Heart right ventricle (tissue), 16 donors: ENCODE measurements at regions not wholly inside any gene's neighbourhood (a gene's known extent, or its start where the extent isn't known, plus 50 kb on each side); places are given as distances from the start of the nearest gene placed in this dataset.
A peak's percentile ranks its signal among the peaks of the same experiment; 100 is the strongest.

Experiments used
- ATAC-seq, 8 donors: fragments of 200-7000 bp; cut with Tn5 transposase; one replicate each; pipeline ENCODE4 v1.9.1; 2020; ENCODE audit warnings: mild to moderate bottlenecking in 8 of 8, moderate library complexity in 8 of 8, moderate number of reproducible peaks in 1 of 8
- DNase-seq, 2 donors: peaks; one replicate each; pipeline ENCODE4 v3.0.0-alpha.2; 2020
- H3K27ac ChIP-seq, 10 donors: fragments of 200-600 bp; sonication (generic) in 2 of 10; one replicate each; pipeline versions ENCODE4 v1.5.0 to v1.8.0; 2020 to 2022; ENCODE audit warnings: mild to moderate bottlenecking in 3 of 10
- H3K27me3 ChIP-seq, 7 donors: fragments of 200-600 bp; one replicate each; pipeline ENCODE4 v1.8.0; 2021 to 2022; ENCODE audit warnings: mild to moderate bottlenecking in 2 of 7
- H3K36me3 ChIP-seq, 9 donors: fragments of 200-600 bp; sonication (generic) in 1 of 9; one replicate each; pipeline versions ENCODE4 v1.5.0 to v1.8.0; 2020 to 2022; ENCODE audit warnings: mild to moderate bottlenecking in 2 of 9
- H3K4me1 ChIP-seq, 9 donors: fragments of 200-600 bp; sonication (generic) in 1 of 9; one replicate each; pipeline versions ENCODE4 v1.5.0 to v1.8.0; 2020 to 2022; ENCODE audit warnings: mild to moderate bottlenecking in 4 of 9
- H3K4me3 ChIP-seq, 10 donors: fragments of 200-600 bp; sonication (generic) in 2 of 10; one replicate each; pipeline versions ENCODE4 v1.5.0 to v1.8.0; 2020 to 2022; ENCODE audit warnings: mild to moderate bottlenecking in 7 of 10, moderate library complexity in 2 of 10
- H3K9me3 ChIP-seq, 11 donors: fragments of 200-600 bp in 10 of 11; sonication (generic) in 2 of 11; one replicate each; pipeline versions ENCODE4 v1.5.0 to v1.8.0; 2013 to 2022; ENCODE audit warnings: mild to moderate bottlenecking in 2 of 11, control low read depth in 1 of 11, moderate library complexity in 1 of 11
- WGBS, 2 donors: extraction: QIAGEN DNeasy Blood & Tissue Kit; methylation state at CpG; one replicate each; pipeline ENCODE4 v1.1.7; 2013; ENCODE audit warnings: inconsistent platforms in 1 of 2; 5-methylcytosine and 5-hydroxymethylcytosine counted together
- intact Hi-C, 10 donors: fragments of 100-400 bp; cut with DNase I; formaldehyde crosslinking; loops; one replicate each; pipeline versions ENCODE4 v1.11.1 to v1.14.2; 2022
- TF ChIP-seq, protein P1 (sequence below), 9 donors: fragments of 200-600 bp; sonication (generic) in 2 of 9; IDR thresholded peaks; one replicate each; pipeline versions ENCODE4 v1.5.0 to v1.8.0; 2021 to 2022; ENCODE audit warnings: antibody characterized with exemption in 9 of 9, mild to moderate bottlenecking in 5 of 9, moderate library complexity in 1 of 9
- donor health status: Arrhythmogenic right ventricular cardiomyopathy.
- donor health status: ischemic (EF 13 %, LVEDD 7.1; RV severe dilation, severe dysfunction).
- donor health status: healthy with polysubstance abuse.
- donor health status: DM: no; HTN: yes; CAD: no.
- donor health status: DM: no; HTN: no; CAD: no.
- donor health status: ischemic (EF 25% LVEDD 6.9; RV normal size, moderate dysfunction).
- donor health status: ischemic (EF 25% LVEDD 5.7; RV mildly dilated, moderate dysfunction).
- donor health status: healthy.
- donor health status: DM: yes; HTN: yes; CAD: no.
- donor health status: Ischemic cardiomyopathy.
- donor health status: ischemic (EF 35%, LVEDD 5.7; RV mildly dilated, moderate dysfunction).
- donor health status: nonischemic (EF 11% LVEDD 7.7; RV severe dilation, severe dysfunction).
- donor health status: DM: yes; HTN: yes; CAD: no.
- donor health status: PGD.
- donor health status: ischemic (EF 29% LVEDD 5.4; RV normal size, mild dysfunction).
- donor health status: nonischemic (EF 23%, LVEDD 6.1; RV moderate dilation, normal function).

- H3K27ac ChIP-seq, result no peak overlapping the region
- H3K4me3 ChIP-seq, result no peak overlapping the region
- WGBS, 2 donors, result 80 to 86% methylated on average over 3 of the region's 3 CpGs
- TF ChIP-seq, protein P1, sequence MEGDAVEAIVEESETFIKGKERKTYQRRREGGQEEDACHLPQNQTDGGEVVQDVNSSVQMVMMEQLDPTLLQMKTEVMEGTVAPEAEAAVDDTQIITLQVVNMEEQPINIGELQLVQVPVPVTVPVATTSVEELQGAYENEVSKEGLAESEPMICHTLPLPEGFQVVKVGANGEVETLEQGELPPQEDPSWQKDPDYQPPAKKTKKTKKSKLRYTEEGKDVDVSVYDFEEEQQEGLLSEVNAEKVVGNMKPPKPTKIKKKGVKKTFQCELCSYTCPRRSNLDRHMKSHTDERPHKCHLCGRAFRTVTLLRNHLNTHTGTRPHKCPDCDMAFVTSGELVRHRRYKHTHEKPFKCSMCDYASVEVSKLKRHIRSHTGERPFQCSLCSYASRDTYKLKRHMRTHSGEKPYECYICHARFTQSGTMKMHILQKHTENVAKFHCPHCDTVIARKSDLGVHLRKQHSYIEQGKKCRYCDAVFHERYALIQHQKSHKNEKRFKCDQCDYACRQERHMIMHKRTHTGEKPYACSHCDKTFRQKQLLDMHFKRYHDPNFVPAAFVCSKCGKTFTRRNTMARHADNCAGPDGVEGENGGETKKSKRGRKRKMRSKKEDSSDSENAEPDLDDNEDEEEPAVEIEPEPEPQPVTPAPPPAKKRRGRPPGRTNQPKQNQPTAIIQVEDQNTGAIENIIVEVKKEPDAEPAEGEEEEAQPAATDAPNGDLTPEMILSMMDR (IDR thresholded peaks at IDR 0.05), result no peak
- H3K36me3 ChIP-seq, result no peaks in the 10 kb centered on the region
- no peaks in the 10 kb centered on the region for H3K4me1 ChIP-seq
- ATAC-seq, result no peak
- no peaks in the 10 kb centered on the region for H3K27me3 ChIP-seq
- intact Hi-C loops, result loop anchor here in 1 of 10 donors (10.0 kb wide), 1 partner anchor 60 kb away; no protein-coding TSS in a partner anchor
- peaks cover 0 to 6% (median 0%) of the 10 kb centered on the region in 11 donors for H3K9me3 ChIP-seq
- no peak for DNase-seq
Measured at GRCh38 chr3:105944721-105945120, 75.9 kb upstream of the CBLB start.

DNA sequence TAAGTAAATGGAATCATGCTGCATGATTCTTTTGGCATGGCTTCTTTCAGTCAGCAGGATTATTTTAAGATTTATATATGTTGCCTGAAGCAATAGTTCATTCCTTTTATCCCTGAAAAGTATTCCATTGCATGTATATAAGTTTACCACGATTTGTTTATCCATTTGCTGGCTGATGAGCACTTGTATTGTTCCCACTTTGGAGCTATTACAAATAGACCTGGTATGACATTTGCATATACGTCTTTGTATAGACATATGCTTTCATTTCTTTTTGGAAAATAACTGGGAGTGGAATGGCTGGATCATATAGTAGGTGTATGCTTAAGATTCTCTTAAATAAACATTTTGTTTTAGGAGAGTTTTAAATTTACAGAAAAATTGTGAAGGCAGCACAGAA lies 79.3 kb upstream of the CBLB start:
- Histone ChIP-seq H3K4me1 (peaks cover 0 to 9% (median 0%) of the 10 kb centered on the region in 9 donors), H3K27ac (no peak overlapping the region), H3K36me3 (no peaks in the 10 kb centered on the region), H3K27me3 (no peaks in the 10 kb centered on the region), H3K9me3 (no peaks in the 10 kb centered on the region), H3K4me3 (no peak overlapping the region)
- ATAC-seq, result no peak
- intact Hi-C loops, result loop anchor here in 1 of 10 donors (10.0 kb wide), 1 partner anchor 63 kb away; no protein-coding TSS in a partner anchor
- TF ChIP-seq, protein P1 (IDR thresholded peaks at IDR 0.05), result no peak
- WGBS, 2 donors, result 87 to 89% methylated on average over 2 of the region's 2 CpGs
- DNase-seq, result no peak

GRCh38 chr3:105950881-105951600 lies 82.2 kb upstream of the CBLB start:
- WGBS, 2 donors, result 21 to 25% methylated on average over 2 of the region's 2 CpGs
- TF ChIP-seq, protein P1 (IDR thresholded peaks at IDR 0.05), result no peak
- Histone ChIP-seq H3K27me3 (no peaks in the 10 kb centered on the region), H3K4me1 (peaks cover 0 to 9% (median 0%) of the 10 kb centered on the region in 9 donors), H3K27ac (peak overlapping the region in 3 of 10 donors; percentile 9 to 23 (median 13)), H3K36me3 (no peaks in the 10 kb centered on the region), H3K9me3 (no peaks in the 10 kb centered on the region), H3K4me3 (no peak overlapping the region)
- DNase-seq (no peak), ATAC-seq (no peak)
- intact Hi-C loops, result no loop called here

DNA sequence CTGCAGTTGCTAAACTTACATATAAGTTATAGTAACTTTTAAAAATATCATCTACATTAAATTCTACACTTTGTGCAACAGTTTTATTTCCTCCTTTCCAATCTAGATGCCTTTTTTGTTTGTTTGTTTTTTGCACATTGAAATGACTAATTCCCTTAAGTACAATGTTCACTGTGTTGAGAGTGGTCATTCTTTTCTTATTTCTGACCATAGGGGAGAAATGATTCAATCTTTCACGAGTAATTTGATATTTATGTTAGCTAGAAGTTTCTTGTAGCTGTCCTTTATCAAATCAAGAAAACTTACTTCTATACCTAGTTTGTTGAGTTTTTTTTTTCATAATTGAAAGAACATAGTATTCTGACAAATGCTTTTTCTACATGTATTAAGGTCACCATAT lies 85.0 kb upstream of the CBLB start:
- TF ChIP-seq, protein P1 (IDR thresholded peaks at IDR 0.05), result no peak
- Histone ChIP-seq H3K27ac (no peak overlapping the region), H3K4me3 (no peak overlapping the region), H3K9me3 (no peaks in the 10 kb centered on the region), H3K4me1 (peaks cover 0 to 9% (median 0%) of the 10 kb centered on the region in 9 donors), H3K27me3 (no peaks in the 10 kb centered on the region), H3K36me3 (no peaks in the 10 kb centered on the region)
- ATAC-seq (no peak), DNase-seq (no peak)
- intact Hi-C loops, result no loop called here
- WGBS, 2 donors, result 72 to 73% methylated on average over 1 of the region's 1 CpG
